PFSK-1 (cell line): ENCODE measurements at regions not wholly inside any gene's neighbourhood (a gene's known extent, or its start where the extent isn't known, plus 50 kb on each side); places are given as distances from the start of the nearest gene placed in this dataset.

Experiments
- FOXP2 ChIP-seq: optimal IDR thresholded peaks from 2 replicates; pipeline ENCODE3; 2011; ENCODE audit warnings: borderline replicate concordance, control low read depth, inconsistent platforms; ENCODE audit not compliant: insufficient read depth; ENCODE audit errors: extremely low read length, extremely low read depth
- POLR2AphosphoS5 ChIP-seq: IDR thresholded peaks from 2 replicates; pipeline ENCODE4 v1.6.1; 2012; ENCODE audit warnings: low read depth, mild to moderate bottlenecking, control low read depth, low read length, moderate library complexity
- SIN3A ChIP-seq: IDR thresholded peaks from 2 replicates; pipeline ENCODE4 v1.6.1; 2012; ENCODE audit warnings: mild to moderate bottlenecking, low read length, moderate library complexity, borderline replicate concordance; ENCODE audit not compliant: insufficient read depth
- TAF1 ChIP-seq: IDR thresholded peaks from 2 replicates; pipeline ENCODE4 v1.6.1; 2012; ENCODE audit warnings: low read length, control low read depth, borderline replicate concordance; ENCODE audit not compliant: insufficient read depth
- TF ChIP-seq, protein P1 (sequence below), 2 experiments: IDR thresholded peaks; 2 replicates each; pipeline versions ENCODE4 v1.6.1 to v1.8.0; 2011 to 2012; ENCODE audit warnings: low read depth in 2 of 2, low read length in 2 of 2, control low read depth in 1 of 2, inconsistent platforms in 1 of 2, mild to moderate bottlenecking in 1 of 2, moderate library complexity in 1 of 2; ENCODE audit not compliant: insufficient read depth in 1 of 2

GRCh38 chr10:120184547-120185337 lies 272.3 kb upstream of the PLPP4 start:
- TF ChIP-seq TAF1 (no peak), POLR2AphosphoS5 (no peak), SIN3A (no peak), FOXP2 (no peak)
- TF ChIP-seq, protein P1, sequence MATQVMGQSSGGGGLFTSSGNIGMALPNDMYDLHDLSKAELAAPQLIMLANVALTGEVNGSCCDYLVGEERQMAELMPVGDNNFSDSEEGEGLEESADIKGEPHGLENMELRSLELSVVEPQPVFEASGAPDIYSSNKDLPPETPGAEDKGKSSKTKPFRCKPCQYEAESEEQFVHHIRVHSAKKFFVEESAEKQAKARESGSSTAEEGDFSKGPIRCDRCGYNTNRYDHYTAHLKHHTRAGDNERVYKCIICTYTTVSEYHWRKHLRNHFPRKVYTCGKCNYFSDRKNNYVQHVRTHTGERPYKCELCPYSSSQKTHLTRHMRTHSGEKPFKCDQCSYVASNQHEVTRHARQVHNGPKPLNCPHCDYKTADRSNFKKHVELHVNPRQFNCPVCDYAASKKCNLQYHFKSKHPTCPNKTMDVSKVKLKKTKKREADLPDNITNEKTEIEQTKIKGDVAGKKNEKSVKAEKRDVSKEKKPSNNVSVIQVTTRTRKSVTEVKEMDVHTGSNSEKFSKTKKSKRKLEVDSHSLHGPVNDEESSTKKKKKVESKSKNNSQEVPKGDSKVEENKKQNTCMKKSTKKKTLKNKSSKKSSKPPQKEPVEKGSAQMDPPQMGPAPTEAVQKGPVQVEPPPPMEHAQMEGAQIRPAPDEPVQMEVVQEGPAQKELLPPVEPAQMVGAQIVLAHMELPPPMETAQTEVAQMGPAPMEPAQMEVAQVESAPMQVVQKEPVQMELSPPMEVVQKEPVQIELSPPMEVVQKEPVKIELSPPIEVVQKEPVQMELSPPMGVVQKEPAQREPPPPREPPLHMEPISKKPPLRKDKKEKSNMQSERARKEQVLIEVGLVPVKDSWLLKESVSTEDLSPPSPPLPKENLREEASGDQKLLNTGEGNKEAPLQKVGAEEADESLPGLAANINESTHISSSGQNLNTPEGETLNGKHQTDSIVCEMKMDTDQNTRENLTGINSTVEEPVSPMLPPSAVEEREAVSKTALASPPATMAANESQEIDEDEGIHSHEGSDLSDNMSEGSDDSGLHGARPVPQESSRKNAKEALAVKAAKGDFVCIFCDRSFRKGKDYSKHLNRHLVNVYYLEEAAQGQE (IDR thresholded peaks at IDR 0.05; ENCODE audit: insufficient read depth in 1 of 2, low read depth in 2 of 2, low read length in 2 of 2) = no peak

DNA sequence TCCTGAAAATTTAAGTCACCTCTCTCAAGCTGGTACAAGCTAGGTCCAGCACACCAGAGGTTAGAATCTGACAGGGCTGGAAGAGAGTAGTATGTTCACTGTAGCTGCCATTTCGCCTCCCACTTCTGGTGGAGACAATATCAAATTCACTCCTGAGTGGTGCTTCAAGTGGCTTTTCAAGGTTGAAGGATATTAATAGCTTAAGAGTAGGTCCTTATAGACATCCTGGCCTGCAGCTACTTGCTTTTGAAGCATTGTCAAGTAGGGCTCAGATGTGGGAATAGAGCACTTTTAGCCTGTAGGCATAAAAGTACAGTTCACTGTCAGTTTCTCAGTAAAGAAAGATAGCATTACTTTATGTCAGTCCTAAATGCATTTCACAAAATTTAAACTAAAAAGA lies 270.5 kb upstream of the PLPP4 start:
- no peak for TF ChIP-seq TAF1
- TF ChIP-seq POLR2AphosphoS5 = no peak
- TF ChIP-seq, protein P1 (IDR thresholded peaks at IDR 0.05; ENCODE audit: insufficient read depth in 1 of 2, low read depth in 2 of 2, low read length in 2 of 2) = no peak
- no peak for TF ChIP-seq FOXP2
- no peak for TF ChIP-seq SIN3A

DNA sequence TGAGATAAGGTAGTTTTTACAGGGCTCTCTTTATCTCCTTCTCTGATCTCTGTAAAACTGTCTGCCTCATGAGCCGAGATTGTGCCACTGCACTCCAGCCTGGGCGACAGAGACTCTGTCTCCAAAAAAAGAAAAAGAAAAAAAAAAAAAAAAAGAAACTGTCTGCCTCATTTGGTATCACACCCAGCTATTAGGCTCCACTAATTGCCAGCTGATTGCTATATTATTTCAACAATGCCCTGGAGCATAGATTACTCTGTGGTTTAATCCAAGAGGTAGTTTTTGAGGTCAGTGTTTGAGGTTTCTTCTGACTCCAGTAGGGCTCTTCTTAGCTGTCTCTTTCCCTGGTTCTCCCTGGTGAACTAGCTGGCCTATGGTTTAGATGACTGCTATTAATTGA lies 268.1 kb upstream of the PLPP4 start:
- no peak for TF ChIP-seq POLR2AphosphoS5

DNA sequence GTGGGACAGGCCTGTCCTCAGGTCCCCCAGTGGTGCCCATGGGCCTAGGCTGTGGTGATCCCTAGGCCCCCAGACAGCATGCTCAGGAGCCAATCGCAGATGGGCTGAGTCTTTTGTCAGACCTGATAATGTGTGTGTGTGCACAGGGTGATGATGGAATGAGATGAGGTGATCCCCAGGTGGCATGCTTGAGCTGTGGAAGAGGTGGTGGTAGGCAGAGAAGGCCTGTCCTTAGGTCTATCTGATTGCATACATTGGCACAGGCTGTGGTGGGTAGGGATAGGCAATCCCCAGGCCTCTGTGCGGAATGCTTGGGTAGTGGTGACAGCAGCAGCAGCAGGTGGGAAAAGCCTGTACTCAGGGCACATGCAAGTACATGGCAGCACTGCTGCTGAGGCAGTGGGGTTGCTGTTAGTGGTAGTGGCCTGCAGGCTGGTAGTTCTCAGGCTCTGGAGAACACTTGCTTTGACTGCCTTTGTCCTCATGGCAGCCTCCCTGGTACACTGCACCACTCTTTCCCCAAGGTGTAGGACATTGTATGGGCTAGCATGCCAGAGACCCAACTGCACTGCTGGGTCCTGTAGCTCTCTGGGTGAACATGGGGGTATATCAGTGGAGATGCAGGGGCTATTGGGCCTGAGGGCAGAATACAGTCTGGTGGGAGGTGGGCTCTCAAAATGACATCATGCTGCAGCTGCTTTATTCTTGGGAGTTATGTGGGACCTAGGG lies 260.9 kb upstream of the PLPP4 start:
- TF ChIP-seq POLR2AphosphoS5 (no peak), TAF1 (no peak), FOXP2 (no peak), SIN3A (no peak)
- TF ChIP-seq, protein P1 (IDR thresholded peaks at IDR 0.05; ENCODE audit: insufficient read depth in 1 of 2, low read depth in 2 of 2, low read length in 2 of 2) = no peak

- no peak for TF ChIP-seq SIN3A
- TF ChIP-seq, protein P1 (IDR thresholded peaks at IDR 0.05; ENCODE audit: insufficient read depth in 1 of 2, low read depth in 2 of 2, low read length in 2 of 2) = no peak
- no peak for TF ChIP-seq FOXP2
- TF ChIP-seq TAF1 = no peak
- no peak for TF ChIP-seq POLR2AphosphoS5
Observed at GRCh38 chr10:120204877-120205276, 252.2 kb upstream of the PLPP4 start.
